ENCODE measurements at regions not wholly inside any gene's neighbourhood (a gene's known extent, or its start where the extent isn't known, plus 50 kb on each side); places are given as distances from the start of the nearest gene placed in this dataset.

GRCh38 chrX:7316887-7317286 lies 168.9 kb upstream of the PUDP start:
- H3K4me3 ChIP-seq (ENCODE audit: low read length) = no peak overlapping the region
- H4K20me1 ChIP-seq (ENCODE audit: insufficient read depth) = no peaks in the 10 kb centered on the region
- H3K79me2 ChIP-seq (replicated peaks; ENCODE audit: insufficient read depth, low read length) = no peaks in the 10 kb centered on the region
- no peaks in the 10 kb centered on the region for H3K36me3 ChIP-seq (ENCODE audit: insufficient read depth, low read length)
- H3K27me3 ChIP-seq (ENCODE audit: insufficient read depth, low read depth, low read length) = no peaks in the 10 kb centered on the region
- no peaks in the 10 kb centered on the region for H3K9me3 ChIP-seq (ENCODE audit: low read length)
- TF ChIP-seq TAF1 (IDR thresholded peaks at IDR 0.05; ENCODE audit: low read depth) (no peak), EZH2 (IDR thresholded peaks at IDR 0.05; ENCODE audit: borderline replicate concordance, insufficient read depth, low read length, poor library complexity, severe bottlenecking) (no peak), EP300 (conservative IDR thresholded peaks at IDR 0.05; ENCODE audit: poor library complexity, severe bottlenecking) (no peak), SMC3 (conservative IDR thresholded peaks at IDR 0.05; ENCODE audit: poor library complexity) (no peak), MXI1 (conservative IDR thresholded peaks at IDR 0.05; ENCODE audit: poor library complexity, severe bottlenecking) (no peak), REST (IDR thresholded peaks at IDR 0.05; ENCODE audit: borderline replicate concordance) (no peak), RAD21 (conservative IDR thresholded peaks at IDR 0.05) (no peak), POLR2AphosphoS5 (IDR thresholded peaks at IDR 0.05) (no peak)
- TF ChIP-seq, protein P1, sequence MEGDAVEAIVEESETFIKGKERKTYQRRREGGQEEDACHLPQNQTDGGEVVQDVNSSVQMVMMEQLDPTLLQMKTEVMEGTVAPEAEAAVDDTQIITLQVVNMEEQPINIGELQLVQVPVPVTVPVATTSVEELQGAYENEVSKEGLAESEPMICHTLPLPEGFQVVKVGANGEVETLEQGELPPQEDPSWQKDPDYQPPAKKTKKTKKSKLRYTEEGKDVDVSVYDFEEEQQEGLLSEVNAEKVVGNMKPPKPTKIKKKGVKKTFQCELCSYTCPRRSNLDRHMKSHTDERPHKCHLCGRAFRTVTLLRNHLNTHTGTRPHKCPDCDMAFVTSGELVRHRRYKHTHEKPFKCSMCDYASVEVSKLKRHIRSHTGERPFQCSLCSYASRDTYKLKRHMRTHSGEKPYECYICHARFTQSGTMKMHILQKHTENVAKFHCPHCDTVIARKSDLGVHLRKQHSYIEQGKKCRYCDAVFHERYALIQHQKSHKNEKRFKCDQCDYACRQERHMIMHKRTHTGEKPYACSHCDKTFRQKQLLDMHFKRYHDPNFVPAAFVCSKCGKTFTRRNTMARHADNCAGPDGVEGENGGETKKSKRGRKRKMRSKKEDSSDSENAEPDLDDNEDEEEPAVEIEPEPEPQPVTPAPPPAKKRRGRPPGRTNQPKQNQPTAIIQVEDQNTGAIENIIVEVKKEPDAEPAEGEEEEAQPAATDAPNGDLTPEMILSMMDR (IDR thresholded peaks at IDR 0.05; ENCODE audit: poor library complexity, severe bottlenecking) = no peak
- no peaks in the 10 kb centered on the region for H3K9me2 ChIP-seq (ENCODE audit: insufficient read depth, low read length)
- no peak overlapping the region for H3K9ac ChIP-seq (ENCODE audit: low read length)
- no peak overlapping the region for H3K27ac ChIP-seq (ENCODE audit: low read length)
- H3K4me2 ChIP-seq (ENCODE audit: low read length) = no peak overlapping the region
- H2AFZ ChIP-seq (ENCODE audit: low read depth, low read length) = no peak overlapping the region
- no peaks in the 10 kb centered on the region for H3F3A ChIP-seq (ENCODE audit: insufficient read depth, low read length, poor library complexity, severe bottlenecking)

DNA sequence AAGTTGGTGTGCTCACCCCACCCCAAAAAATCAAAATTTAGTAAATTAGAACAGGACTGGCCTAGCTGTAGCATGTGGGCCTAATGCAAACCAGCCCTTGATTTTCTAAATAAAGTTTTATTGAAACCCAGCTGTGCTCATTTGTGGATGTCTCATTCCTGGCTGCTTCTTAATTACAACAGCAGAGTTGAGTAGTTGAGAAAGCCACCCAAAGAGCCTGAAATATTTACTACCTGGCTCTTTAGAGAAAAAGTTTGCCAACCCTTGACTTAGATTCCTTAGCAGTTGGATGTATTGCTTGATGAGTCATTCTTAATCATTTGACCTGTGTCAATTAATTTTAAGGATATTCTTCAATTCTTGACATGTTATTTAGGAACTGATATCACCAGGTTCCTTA lies 168.3 kb upstream of the PUDP start:
- H3K9me2 ChIP-seq (ENCODE audit: insufficient read depth, low read length) = no peaks in the 10 kb centered on the region
- no peak for TF ChIP-seq MXI1 (conservative IDR thresholded peaks at IDR 0.05; ENCODE audit: poor library complexity, severe bottlenecking)
- no peak for TF ChIP-seq POLR2AphosphoS5 (IDR thresholded peaks at IDR 0.05)
- TF ChIP-seq SMC3 (conservative IDR thresholded peaks at IDR 0.05; ENCODE audit: poor library complexity) = no peak
- TF ChIP-seq, protein P1 (IDR thresholded peaks at IDR 0.05; ENCODE audit: poor library complexity, severe bottlenecking) = no peak
- TF ChIP-seq TAF1 (IDR thresholded peaks at IDR 0.05; ENCODE audit: low read depth) = no peak
- no peak for TF ChIP-seq RAD21 (conservative IDR thresholded peaks at IDR 0.05)
- TF ChIP-seq EZH2 (IDR thresholded peaks at IDR 0.05; ENCODE audit: borderline replicate concordance, insufficient read depth, low read length, poor library complexity, severe bottlenecking) = no peak
- TF ChIP-seq EP300 (conservative IDR thresholded peaks at IDR 0.05; ENCODE audit: poor library complexity, severe bottlenecking) = no peak
- H4K20me1 ChIP-seq (ENCODE audit: insufficient read depth) = no peaks in the 10 kb centered on the region
- no peaks in the 10 kb centered on the region for H3F3A ChIP-seq (ENCODE audit: insufficient read depth, low read length, poor library complexity, severe bottlenecking)
- H2AFZ ChIP-seq (ENCODE audit: low read depth, low read length) = no peak overlapping the region
- H3K9me3 ChIP-seq (ENCODE audit: low read length) = no peaks in the 10 kb centered on the region
- H3K4me2 ChIP-seq (ENCODE audit: low read length) = no peak overlapping the region
- no peak overlapping the region for H3K4me3 ChIP-seq (ENCODE audit: low read length)
- no peaks in the 10 kb centered on the region for H3K36me3 ChIP-seq (ENCODE audit: insufficient read depth, low read length)
- H3K79me2 ChIP-seq (replicated peaks; ENCODE audit: insufficient read depth, low read length) = no peaks in the 10 kb centered on the region
- no peaks in the 10 kb centered on the region for H3K27me3 ChIP-seq (ENCODE audit: insufficient read depth, low read depth, low read length)
- no peak overlapping the region for H3K27ac ChIP-seq (ENCODE audit: low read length)
- H3K9ac ChIP-seq (ENCODE audit: low read length) = no peak overlapping the region

All from neural cell (in vitro differentiated cells).